ENCODE measurements at regions not wholly inside any gene's neighbourhood (a gene's known extent, or its start where the extent isn't known, plus 50 kb on each side); places are given as distances from the start of the nearest gene placed in this dataset.

DNA sequence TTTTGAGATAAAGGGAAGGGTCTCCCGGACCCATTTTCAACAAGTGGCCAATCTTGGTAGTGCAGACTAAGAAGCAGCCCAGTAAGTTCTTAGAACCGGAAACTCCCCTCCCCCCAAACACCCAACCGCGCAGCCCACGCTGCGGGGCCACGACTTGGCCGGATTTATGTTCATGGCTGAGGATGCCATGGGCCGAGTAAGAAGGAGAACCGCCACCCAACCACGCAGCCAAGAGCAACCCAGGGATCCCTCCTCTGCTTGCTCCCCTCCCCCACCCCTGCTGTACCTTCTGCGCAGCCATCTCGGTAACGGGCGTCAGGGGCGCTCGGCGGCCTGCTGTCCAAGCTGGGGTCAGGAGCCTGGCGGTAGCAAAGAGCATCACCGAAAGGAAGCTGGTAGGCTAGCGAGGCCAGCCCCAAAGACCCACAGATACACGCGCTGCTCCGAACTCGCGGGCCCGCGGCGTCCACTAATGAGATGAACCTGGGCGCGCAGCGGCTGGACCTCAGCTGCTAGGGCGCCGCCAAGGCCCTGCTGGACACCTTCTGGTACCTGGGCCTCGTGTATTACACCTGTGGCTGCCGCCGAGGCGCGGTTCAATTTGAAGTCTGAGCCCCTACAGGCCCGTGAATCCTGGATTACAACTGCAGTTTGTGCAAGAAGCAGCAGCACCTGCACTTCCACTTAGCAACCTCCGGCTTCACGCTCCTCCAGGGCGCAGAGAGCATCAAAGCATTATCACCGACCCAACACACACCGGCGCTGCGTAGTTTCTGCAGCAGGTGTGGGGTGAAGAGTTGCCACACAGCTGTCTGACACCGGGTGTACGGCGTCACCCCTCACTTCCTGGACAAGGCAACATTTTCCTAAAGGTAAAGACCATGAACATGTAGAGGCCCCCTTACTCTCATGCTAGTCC, 63.4 kb downstream of the NUDT10 start:
- Histone ChIP-seq H3K27ac (no peak overlapping the region), H3K4me3 (peak overlapping the region; percentile 77), H3K9me3 (ENCODE audit: low read depth, low read length) (no peaks in the 10 kb centered on the region), H3K36me3 (ENCODE audit: insufficient read depth, low read length) (no peaks in the 10 kb centered on the region), H3K9ac (ENCODE audit: insufficient read length) (peak overlapping the region; percentile 78)
- TF ChIP-seq EZH2 (IDR thresholded peaks at IDR 0.05) (no peak), FOXP2 (optimal IDR thresholded peaks at IDR 0.05; ENCODE audit: control extremely low read depth, extremely low read length, insufficient read depth) (no peak)
- no peak for DNase-seq (ENCODE audit: low read depth, low spot score)

GRCh38 chrX:51395480-51395809, 62.8 kb downstream of the NUDT10 start:
- TF ChIP-seq FOXP2 (optimal IDR thresholded peaks at IDR 0.05; ENCODE audit: control extremely low read depth, extremely low read length, insufficient read depth) (no peak), EZH2 (IDR thresholded peaks at IDR 0.05) (no peak), POLR2AphosphoS5 (IDR thresholded peaks at IDR 0.05; ENCODE audit: borderline replicate concordance, low read depth, low read length) (no peak)
- H3K9me3 ChIP-seq (ENCODE audit: low read depth, low read length) = no peaks in the 10 kb centered on the region
- H3K36me3 ChIP-seq (ENCODE audit: insufficient read depth, low read length) = no peaks in the 10 kb centered on the region
- peak overlapping the region; percentile 77 for H3K4me3 ChIP-seq
- no peak overlapping the region for H3K9ac ChIP-seq (ENCODE audit: insufficient read length)
- no peak overlapping the region for H3K27ac ChIP-seq
- DNase-seq (ENCODE audit: low read depth, low spot score) = no peak
